Mucosa of descending colon (tissue), 3 donors: ENCODE measurements at regions not wholly inside any gene's neighbourhood (a gene's known extent, or its start where the extent isn't known, plus 50 kb on each side); places are given as distances from the start of the nearest gene placed in this dataset.
A peak's percentile ranks its signal among the peaks of the same experiment; 100 is the strongest.

Source experiments
- ATAC-seq: fragments of 200-7000 bp; cut with Tn5 transposase; one replicate; pipeline ENCODE4 v1.9.1; 2020; ENCODE audit warnings: mild to moderate bottlenecking, moderate library complexity
- DNase-seq, 3 donors: peaks; one replicate each; pipeline ENCODE4 v3.0.0-alpha.2; 2020
- H3K36me3 ChIP-seq: fragments of 200-600 bp; one replicate; pipeline ENCODE4 v1.8.0; 2021; ENCODE audit warnings: low read depth, mild to moderate bottlenecking
- H3K4me1 ChIP-seq: fragments of 200-600 bp; one replicate; pipeline ENCODE4 v1.8.0; 2021; ENCODE audit warnings: low read depth, mild to moderate bottlenecking
- H3K4me3 ChIP-seq: fragments of 200-600 bp; one replicate; pipeline ENCODE4 v1.8.0; 2021; ENCODE audit warnings: mild to moderate bottlenecking
- H3K9me3 ChIP-seq: fragments of 200-600 bp; one replicate; pipeline ENCODE4 v1.8.0; 2021; ENCODE audit warnings: mild to moderate bottlenecking
- intact Hi-C, 2 donors: fragments of 100-400 bp; cut with DNase I in 1 of 2; cut with micrococcal nuclease in 1 of 2; formaldehyde crosslinking; loops; one replicate each; pipeline versions ENCODE4 v1.11.0 to v1.11.1; 2022; cut with DNase I, micrococcal nuclease
- TF ChIP-seq, protein P1 (sequence below): fragments of 200-600 bp; IDR thresholded peaks from one replicate; pipeline ENCODE4 v1.8.0; 2022; ENCODE audit warnings: antibody characterized with exemption, mild to moderate bottlenecking
- donor health status: DM: no; HTN: no; CAD: no; lungs with moderate emphysema.
- donor health status: DM: no; HTN: no; CAD: no.
- donor health status: DM: no; HTN: yes; CAD: no.

- no peaks in the 10 kb centered on the region for H3K36me3 ChIP-seq
- ATAC-seq = peak; percentile 91
- intact Hi-C loops = no loop called here
- H3K4me3 ChIP-seq = no peak overlapping the region
- peaks cover 3% of the 10 kb centered on the region for H3K4me1 ChIP-seq
- H3K9me3 ChIP-seq = no peaks in the 10 kb centered on the region
- TF ChIP-seq, protein P1, sequence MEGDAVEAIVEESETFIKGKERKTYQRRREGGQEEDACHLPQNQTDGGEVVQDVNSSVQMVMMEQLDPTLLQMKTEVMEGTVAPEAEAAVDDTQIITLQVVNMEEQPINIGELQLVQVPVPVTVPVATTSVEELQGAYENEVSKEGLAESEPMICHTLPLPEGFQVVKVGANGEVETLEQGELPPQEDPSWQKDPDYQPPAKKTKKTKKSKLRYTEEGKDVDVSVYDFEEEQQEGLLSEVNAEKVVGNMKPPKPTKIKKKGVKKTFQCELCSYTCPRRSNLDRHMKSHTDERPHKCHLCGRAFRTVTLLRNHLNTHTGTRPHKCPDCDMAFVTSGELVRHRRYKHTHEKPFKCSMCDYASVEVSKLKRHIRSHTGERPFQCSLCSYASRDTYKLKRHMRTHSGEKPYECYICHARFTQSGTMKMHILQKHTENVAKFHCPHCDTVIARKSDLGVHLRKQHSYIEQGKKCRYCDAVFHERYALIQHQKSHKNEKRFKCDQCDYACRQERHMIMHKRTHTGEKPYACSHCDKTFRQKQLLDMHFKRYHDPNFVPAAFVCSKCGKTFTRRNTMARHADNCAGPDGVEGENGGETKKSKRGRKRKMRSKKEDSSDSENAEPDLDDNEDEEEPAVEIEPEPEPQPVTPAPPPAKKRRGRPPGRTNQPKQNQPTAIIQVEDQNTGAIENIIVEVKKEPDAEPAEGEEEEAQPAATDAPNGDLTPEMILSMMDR = peak; percentile 87
- DNase-seq = peak; percentile 81 to 90 (median 88)
These were observed 196.7 kb upstream of the GSE1 start for GRCh38 chr16:85416228-85417109.

- Histone ChIP-seq H3K4me3 (no peak overlapping the region), H3K9me3 (no peaks in the 10 kb centered on the region), H3K4me1 (peaks cover 9% of the 10 kb centered on the region), H3K36me3 (no peaks in the 10 kb centered on the region)
- intact Hi-C loops = no loop called here
- TF ChIP-seq, protein P1 = no peak
- ATAC-seq (no peak), DNase-seq (peak; percentile 3 to 37 (median 23))
These were observed 195.8 kb upstream of the GSE1 start for GRCh38 chr16:85417156-85417860.

GRCh38 chr16:85418978-85419491, 194.1 kb upstream of the GSE1 start:
- Histone ChIP-seq H3K4me1 (peaks cover 19% of the 10 kb centered on the region), H3K4me3 (no peak overlapping the region), H3K36me3 (no peaks in the 10 kb centered on the region), H3K9me3 (no peaks in the 10 kb centered on the region)
- TF ChIP-seq, protein P1 = no peak
- DNase-seq = peak; percentile 17 to 38 (median 24)
- intact Hi-C loops = no loop called here
- ATAC-seq = no peak

DNA sequence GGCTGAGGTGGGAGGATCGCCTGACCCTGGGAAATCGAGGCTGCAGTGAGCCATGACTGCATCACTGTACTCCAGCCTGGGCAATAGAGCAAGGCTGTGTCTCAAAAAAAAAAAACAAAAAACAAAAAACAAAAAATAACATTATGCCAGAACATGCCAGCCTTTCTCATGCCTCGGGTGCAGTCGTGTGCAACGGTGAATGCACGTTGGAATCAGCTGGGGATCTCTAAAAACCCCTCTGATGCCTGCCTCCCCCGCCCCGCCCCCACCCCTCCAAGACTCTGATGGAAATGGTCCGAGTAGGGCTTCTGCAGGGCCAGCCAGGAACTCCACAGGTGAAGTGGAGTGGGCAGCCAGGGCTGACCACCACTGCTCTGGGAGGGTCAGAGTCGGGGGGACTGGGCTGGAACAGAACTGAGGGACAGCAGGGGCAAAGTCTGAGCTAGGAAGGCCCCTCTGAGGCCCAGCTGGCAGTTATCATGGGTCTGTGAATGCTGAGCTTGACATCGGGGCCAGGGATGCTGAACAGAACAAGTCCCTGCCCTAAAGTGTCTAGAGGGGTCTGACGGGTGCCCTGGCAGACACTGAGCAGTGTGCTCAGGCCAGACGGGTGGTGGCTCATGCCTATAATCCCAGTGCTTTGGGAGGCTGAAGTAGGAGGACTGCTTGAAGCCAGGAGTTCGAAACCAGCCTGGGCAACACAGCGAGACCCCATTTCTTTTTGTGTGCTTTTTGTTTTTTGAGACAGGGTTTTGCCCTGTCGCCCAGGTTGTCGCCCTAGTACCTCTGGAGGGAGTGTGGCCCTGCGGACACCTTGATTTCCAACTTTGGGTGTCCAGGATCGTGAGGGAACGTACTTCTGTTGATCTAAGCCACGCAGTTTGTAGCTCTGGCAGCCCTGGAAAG, 193.4 kb upstream of the GSE1 start:
- TF ChIP-seq, protein P1 = no peak
- Histone ChIP-seq H3K36me3 (no peaks in the 10 kb centered on the region), H3K4me1 (peaks cover 19% of the 10 kb centered on the region), H3K4me3 (no peak overlapping the region), H3K9me3 (no peaks in the 10 kb centered on the region)
- ATAC-seq (no peak), DNase-seq (peak; percentile 1 to 24 (median 22))
- intact Hi-C loops = loop anchor here in 1 of 2 donors (5.0 kb wide), 1 partner anchor 188 kb away; no protein-coding TSS in a partner anchor
